ENCODE measurements at regions not wholly inside any gene's neighbourhood (a gene's known extent, or its start where the extent isn't known, plus 50 kb on each side); places are given as distances from the start of the nearest gene placed in this dataset.

GRCh38 chr2:146312899-146313298, 1531.9 kb upstream of the ACVR2A start:
- H3K9me3 ChIP-seq (replicated peaks; ENCODE audit: control insufficient read depth, low read depth, low read length), result no peaks in the 10 kb centered on the region
- peak overlapping the region; percentile 8 for H3K27ac ChIP-seq (ENCODE audit: low read length)
- no CpG with 5 or more reads among the region's 2 CpGs for WGBS (ENCODE audit: insufficient coverage)
- H3K36me3 ChIP-seq (ENCODE audit: control insufficient read depth, insufficient read depth, low read length), result no peaks in the 10 kb centered on the region
- H3K4me1 ChIP-seq (ENCODE audit: control insufficient read depth, insufficient read depth, low read length), result no peaks in the 10 kb centered on the region
- H3K27me3 ChIP-seq (ENCODE audit: control insufficient read depth, insufficient read depth, low read length), result no peaks in the 10 kb centered on the region
- no peak overlapping the region for H3K4me3 ChIP-seq (ENCODE audit: low read length)
- peak; percentile 77 for DNase-seq

DNA sequence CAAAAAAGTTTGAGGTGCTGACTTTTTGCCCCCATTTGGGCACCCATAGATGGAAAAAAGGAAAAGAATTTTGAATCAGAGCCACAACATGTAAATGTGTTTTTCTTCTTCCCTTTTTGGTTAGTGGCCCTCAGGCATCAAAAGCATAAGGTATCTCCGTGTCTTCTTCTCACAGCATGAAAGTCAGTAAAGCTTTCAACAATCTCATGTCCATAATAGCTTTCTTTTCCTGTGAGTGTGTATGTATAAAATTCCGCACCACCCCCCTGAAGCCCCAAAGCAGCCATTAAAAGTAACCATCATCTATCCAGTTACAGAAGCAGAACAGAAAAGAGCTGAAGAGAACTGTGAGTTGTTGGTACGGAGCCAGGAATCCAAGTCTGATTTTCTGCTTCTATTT, 1539.7 kb upstream of the ACVR2A start:
- H3K27me3 ChIP-seq (ENCODE audit: control insufficient read depth, insufficient read depth, low read length), result no peaks in the 10 kb centered on the region
- WGBS (ENCODE audit: insufficient coverage), result no CpG with 5 or more reads among the region's 3 CpGs
- DNase-seq, result peak; percentile 44
- peaks cover 7% of the 10 kb centered on the region for H3K9me3 ChIP-seq (replicated peaks; ENCODE audit: control insufficient read depth, low read depth, low read length)
- no peaks in the 10 kb centered on the region for H3K4me1 ChIP-seq (ENCODE audit: control insufficient read depth, insufficient read depth, low read length)
- H3K4me3 ChIP-seq (ENCODE audit: low read length), result no peak overlapping the region
- no peak overlapping the region for H3K27ac ChIP-seq (ENCODE audit: low read length)
- no peaks in the 10 kb centered on the region for H3K36me3 ChIP-seq (ENCODE audit: control insufficient read depth, insufficient read depth, low read length)

DNA sequence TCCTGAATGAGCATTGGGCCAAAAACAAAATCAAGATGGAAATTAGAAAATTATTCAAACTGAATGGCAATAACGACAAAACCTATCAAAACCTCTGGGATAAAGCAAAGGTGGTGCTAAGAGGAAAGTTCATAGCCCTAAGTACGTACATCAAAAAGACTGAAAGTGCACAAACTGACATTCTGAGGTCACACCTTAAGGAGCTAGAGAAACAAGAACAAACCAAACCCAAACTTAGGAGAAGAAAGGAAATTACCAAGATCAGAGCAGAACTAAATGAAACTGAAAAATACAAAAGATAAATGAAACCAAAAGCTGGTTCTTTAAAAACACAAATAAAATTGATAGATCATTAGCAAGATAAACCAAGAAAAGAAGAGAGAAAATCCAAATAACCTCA, 1543.5 kb upstream of the ACVR2A start:
- H3K27me3 ChIP-seq (ENCODE audit: control insufficient read depth, insufficient read depth, low read length), result no peaks in the 10 kb centered on the region
- no peaks in the 10 kb centered on the region for H3K36me3 ChIP-seq (ENCODE audit: control insufficient read depth, insufficient read depth, low read length)
- H3K27ac ChIP-seq (ENCODE audit: low read length), result no peak overlapping the region
- no CpG with 5 or more reads among the region's 2 CpGs for WGBS (ENCODE audit: insufficient coverage)
- peaks cover 22% of the 10 kb centered on the region for H3K9me3 ChIP-seq (replicated peaks; ENCODE audit: control insufficient read depth, low read depth, low read length)
- no peak for DNase-seq
- no peaks in the 10 kb centered on the region for H3K4me1 ChIP-seq (ENCODE audit: control insufficient read depth, insufficient read depth, low read length)
- H3K4me3 ChIP-seq (ENCODE audit: low read length), result no peak overlapping the region

- Histone ChIP-seq H3K9me3 (replicated peaks; ENCODE audit: control insufficient read depth, low read depth, low read length) (peaks cover 24% of the 10 kb centered on the region), H3K36me3 (ENCODE audit: control insufficient read depth, insufficient read depth, low read length) (no peaks in the 10 kb centered on the region), H3K27ac (ENCODE audit: low read length) (no peak overlapping the region), H3K4me1 (ENCODE audit: control insufficient read depth, insufficient read depth, low read length) (no peaks in the 10 kb centered on the region), H3K4me3 (ENCODE audit: low read length) (no peak overlapping the region), H3K27me3 (ENCODE audit: control insufficient read depth, insufficient read depth, low read length) (no peaks in the 10 kb centered on the region)
- WGBS (ENCODE audit: insufficient coverage), result no CpG with 5 or more reads among the region's 1 CpG
- DNase-seq, result no peak
These were observed 1549.7 kb upstream of the ACVR2A start for GRCh38 chr2:146295080-146295670.

- Histone ChIP-seq H3K27me3 (ENCODE audit: control insufficient read depth, insufficient read depth, low read length) (no peaks in the 10 kb centered on the region), H3K9me3 (replicated peaks; ENCODE audit: control insufficient read depth, low read depth, low read length) (no peaks in the 10 kb centered on the region), H3K4me3 (ENCODE audit: low read length) (no peak overlapping the region), H3K4me1 (ENCODE audit: control insufficient read depth, insufficient read depth, low read length) (no peaks in the 10 kb centered on the region), H3K27ac (ENCODE audit: low read length) (no peak overlapping the region), H3K36me3 (ENCODE audit: control insufficient read depth, insufficient read depth, low read length) (no peaks in the 10 kb centered on the region)
- WGBS (ENCODE audit: insufficient coverage), result no CpG with 5 or more reads among the region's 1 CpG
- no peak for DNase-seq
These were observed 1557.5 kb upstream of the ACVR2A start for GRCh38 chr2:146287281-146287680.

- Histone ChIP-seq H3K27ac (ENCODE audit: low read length) (no peak overlapping the region), H3K27me3 (ENCODE audit: control insufficient read depth, insufficient read depth, low read length) (no peaks in the 10 kb centered on the region), H3K36me3 (ENCODE audit: control insufficient read depth, insufficient read depth, low read length) (no peaks in the 10 kb centered on the region), H3K9me3 (replicated peaks; ENCODE audit: control insufficient read depth, low read depth, low read length) (no peaks in the 10 kb centered on the region), H3K4me3 (ENCODE audit: low read length) (no peak overlapping the region), H3K4me1 (ENCODE audit: control insufficient read depth, insufficient read depth, low read length) (no peaks in the 10 kb centered on the region)
- WGBS (ENCODE audit: insufficient coverage), result no CpG with 5 or more reads among the region's 2 CpGs
- no peak for DNase-seq
These were observed 1565.9 kb upstream of the ACVR2A start for GRCh38 chr2:146278881-146279280.

- no peaks in the 10 kb centered on the region for H3K27me3 ChIP-seq (ENCODE audit: control insufficient read depth, insufficient read depth, low read length)
- no peak for DNase-seq
- H3K9me3 ChIP-seq (replicated peaks; ENCODE audit: control insufficient read depth, low read depth, low read length), result no peaks in the 10 kb centered on the region
- H3K4me1 ChIP-seq (ENCODE audit: control insufficient read depth, insufficient read depth, low read length), result no peaks in the 10 kb centered on the region
- H3K4me3 ChIP-seq (ENCODE audit: low read length), result no peak overlapping the region
- no peaks in the 10 kb centered on the region for H3K36me3 ChIP-seq (ENCODE audit: control insufficient read depth, insufficient read depth, low read length)
- no peak overlapping the region for H3K27ac ChIP-seq (ENCODE audit: low read length)
These were observed 1573.5 kb upstream of the ACVR2A start for GRCh38 chr2:146271131-146271831.

GRCh38 chr2:146270618-146271017, 1574.2 kb upstream of the ACVR2A start:
- H3K9me3 ChIP-seq (replicated peaks; ENCODE audit: control insufficient read depth, low read depth, low read length), result no peaks in the 10 kb centered on the region
- H3K4me3 ChIP-seq (ENCODE audit: low read length), result no peak overlapping the region
- no peaks in the 10 kb centered on the region for H3K27me3 ChIP-seq (ENCODE audit: control insufficient read depth, insufficient read depth, low read length)
- DNase-seq, result no peak
- H3K36me3 ChIP-seq (ENCODE audit: control insufficient read depth, insufficient read depth, low read length), result no peaks in the 10 kb centered on the region
- H3K27ac ChIP-seq (ENCODE audit: low read length), result no peak overlapping the region
- no peaks in the 10 kb centered on the region for H3K4me1 ChIP-seq (ENCODE audit: control insufficient read depth, insufficient read depth, low read length)

DNA sequence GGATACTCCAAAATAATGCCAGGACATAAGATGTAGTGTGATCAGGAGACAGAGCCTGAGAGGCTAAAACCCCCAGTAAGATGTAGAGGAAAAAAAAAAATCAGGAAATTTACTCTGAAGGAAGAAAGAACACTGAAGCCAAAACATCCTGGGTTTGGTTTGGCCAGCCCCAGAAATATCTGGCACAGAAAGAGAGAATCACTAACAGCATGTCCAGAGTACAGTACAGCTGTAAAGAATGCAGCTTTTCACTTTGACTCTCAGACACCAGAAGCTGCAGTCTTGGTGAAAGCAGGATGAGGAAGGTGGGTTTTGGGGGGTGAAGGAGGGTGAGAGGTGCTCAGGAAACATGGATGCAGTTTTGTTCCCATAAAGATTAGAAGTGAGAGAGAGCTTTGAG, 1577.7 kb upstream of the ACVR2A start:
- no peaks in the 10 kb centered on the region for H3K27me3 ChIP-seq (ENCODE audit: control insufficient read depth, insufficient read depth, low read length)
- no peak overlapping the region for H3K4me3 ChIP-seq (ENCODE audit: low read length)
- H3K9me3 ChIP-seq (replicated peaks; ENCODE audit: control insufficient read depth, low read depth, low read length), result no peaks in the 10 kb centered on the region
- H3K4me1 ChIP-seq (ENCODE audit: control insufficient read depth, insufficient read depth, low read length), result no peaks in the 10 kb centered on the region
- DNase-seq, result peak; percentile 71
- no peaks in the 10 kb centered on the region for H3K36me3 ChIP-seq (ENCODE audit: control insufficient read depth, insufficient read depth, low read length)
- H3K27ac ChIP-seq (ENCODE audit: low read length), result no peak overlapping the region

GRCh38 chr2:146265656-146266055, 1579.2 kb upstream of the ACVR2A start:
- no peak overlapping the region for H3K4me3 ChIP-seq (ENCODE audit: low read length)
- WGBS (ENCODE audit: insufficient coverage), result 54% methylated on average over 3 of the region's 6 CpGs

GRCh38 chr2:146262606-146263005, 1582.2 kb upstream of the ACVR2A start:
- no peak for DNase-seq
- H3K27ac ChIP-seq (ENCODE audit: low read length), result no peak overlapping the region
- no peaks in the 10 kb centered on the region for H3K27me3 ChIP-seq (ENCODE audit: control insufficient read depth, insufficient read depth, low read length)
- H3K4me1 ChIP-seq (ENCODE audit: control insufficient read depth, insufficient read depth, low read length), result no peaks in the 10 kb centered on the region
- no peaks in the 10 kb centered on the region for H3K9me3 ChIP-seq (replicated peaks; ENCODE audit: control insufficient read depth, low read depth, low read length)
- H3K4me3 ChIP-seq (ENCODE audit: low read length), result no peak overlapping the region
- WGBS (ENCODE audit: insufficient coverage), result 62% methylated on average over 2 of the region's 4 CpGs
- no peaks in the 10 kb centered on the region for H3K36me3 ChIP-seq (ENCODE audit: control insufficient read depth, insufficient read depth, low read length)

More at GRCh38 chr2:146265656-146266055, 1579.2 kb upstream of the ACVR2A start:
- H3K27ac ChIP-seq (ENCODE audit: low read length), result no peak overlapping the region
- no peaks in the 10 kb centered on the region for H3K9me3 ChIP-seq (replicated peaks; ENCODE audit: control insufficient read depth, low read depth, low read length)
- H3K36me3 ChIP-seq (ENCODE audit: control insufficient read depth, insufficient read depth, low read length), result no peaks in the 10 kb centered on the region
- H3K4me1 ChIP-seq (ENCODE audit: control insufficient read depth, insufficient read depth, low read length), result no peaks in the 10 kb centered on the region
- no peaks in the 10 kb centered on the region for H3K27me3 ChIP-seq (ENCODE audit: control insufficient read depth, insufficient read depth, low read length)
- no peak for DNase-seq

All from muscle of leg (tissue), 3 donors.